ENCODE measurements at regions not wholly inside any gene's neighbourhood (a gene's known extent, or its start where the extent isn't known, plus 50 kb on each side); places are given as distances from the start of the nearest gene placed in this dataset.

DNA sequence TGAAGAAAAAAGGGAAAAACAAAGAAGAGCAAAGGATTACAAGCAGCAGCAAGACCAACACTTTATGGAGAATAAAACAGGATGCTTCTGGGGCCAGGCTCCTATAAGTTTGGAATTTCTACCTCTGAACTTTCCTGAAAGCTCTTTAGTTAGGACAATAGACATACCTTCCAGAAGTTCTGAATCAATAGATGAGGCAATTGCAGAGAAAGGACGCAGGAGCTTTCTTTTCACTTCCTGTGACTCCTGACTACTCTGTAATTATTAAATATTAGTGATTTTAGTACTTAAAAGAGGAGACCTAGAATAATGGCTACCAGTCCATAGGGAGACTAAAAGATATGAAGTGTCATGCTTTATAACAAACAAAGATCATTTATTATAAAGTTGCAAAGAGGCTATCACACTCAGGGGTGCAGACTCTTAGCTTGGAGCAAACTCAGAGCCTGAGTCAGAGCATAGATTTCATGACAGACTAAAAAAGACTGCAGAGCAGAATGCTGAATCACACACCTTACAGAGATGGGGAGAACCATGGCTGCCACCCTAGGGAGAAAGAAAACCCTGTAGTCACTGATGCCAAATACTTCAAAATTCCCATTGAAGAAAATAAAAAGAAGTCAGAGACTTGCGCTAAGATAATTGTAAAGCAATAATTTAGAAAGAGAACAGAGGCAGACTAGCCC, 52.5 kb upstream of the FAM136A start:
- no peak for TF ChIP-seq CTCF (IDR thresholded peaks at IDR 0.05; ENCODE audit: low read depth, low read length)
- no peak for DNase-seq (ENCODE audit: low read depth in 1 of 2, low spot score in 1 of 2)
- Histone ChIP-seq H3K36me3 (no peaks in the 10 kb centered on the region), H3K9me3 (ENCODE audit: low read depth) (no peaks in the 10 kb centered on the region), H3K27ac (no peak overlapping the region), H3K4me3 (no peak overlapping the region), H3K27me3 (no peaks in the 10 kb centered on the region), H3K4me1 (ENCODE audit: low read depth) (peaks cover 4% of the 10 kb centered on the region)

All from cardiac muscle cell (in vitro differentiated cells and primary cell).